ENCODE measurements at regions not wholly inside any gene's neighbourhood (a gene's known extent, or its start where the extent isn't known, plus 50 kb on each side); places are given as distances from the start of the nearest gene placed in this dataset.
"Not testable (repeated sequence)": the region's sequence is repeated elsewhere in the genome, so short reads cannot be mapped to it uniquely, and the experiment has no call there.

DNA sequence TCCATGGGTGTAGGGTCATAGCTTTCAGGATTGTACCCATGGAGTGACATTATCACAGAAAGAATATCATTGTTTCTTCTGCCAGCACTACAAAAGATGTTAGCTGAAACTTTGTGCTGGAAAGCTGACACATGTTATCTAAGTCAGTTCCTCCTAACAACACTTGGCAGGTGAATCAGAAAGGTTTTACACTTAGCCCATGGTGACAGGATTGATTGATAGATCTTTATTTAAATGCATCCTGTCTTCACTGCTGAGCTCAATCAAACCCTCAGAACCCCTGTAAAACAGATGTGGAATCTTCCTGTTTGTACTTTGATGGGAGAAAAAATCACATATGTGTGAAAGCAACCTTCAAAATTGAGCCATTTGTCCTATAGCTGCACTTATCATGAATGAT, 811.5 kb upstream of the ANO3 start:
- no peak for DNase-seq (ENCODE audit: low read depth)

DNA sequence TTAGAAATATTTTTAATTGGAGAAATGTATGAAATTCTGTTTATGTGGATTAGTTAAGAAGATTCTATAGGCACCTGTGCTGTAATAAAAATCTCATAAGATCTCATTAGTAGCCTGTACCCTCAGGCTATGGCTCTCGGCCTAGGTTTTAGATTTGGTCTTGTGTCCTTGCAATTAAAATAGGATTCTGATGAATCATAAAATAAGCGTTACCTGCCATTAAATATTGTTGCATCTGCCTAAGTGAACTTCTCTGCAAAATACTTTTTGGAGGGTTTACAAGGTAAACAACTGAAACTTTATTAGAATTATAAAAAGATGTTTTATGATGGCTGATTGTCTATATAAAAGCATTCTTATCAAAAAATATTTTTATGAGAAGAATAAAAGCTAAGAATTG, 804.1 kb upstream of the ANO3 start:
- DNase-seq (ENCODE audit: low read depth): no peak

DNA sequence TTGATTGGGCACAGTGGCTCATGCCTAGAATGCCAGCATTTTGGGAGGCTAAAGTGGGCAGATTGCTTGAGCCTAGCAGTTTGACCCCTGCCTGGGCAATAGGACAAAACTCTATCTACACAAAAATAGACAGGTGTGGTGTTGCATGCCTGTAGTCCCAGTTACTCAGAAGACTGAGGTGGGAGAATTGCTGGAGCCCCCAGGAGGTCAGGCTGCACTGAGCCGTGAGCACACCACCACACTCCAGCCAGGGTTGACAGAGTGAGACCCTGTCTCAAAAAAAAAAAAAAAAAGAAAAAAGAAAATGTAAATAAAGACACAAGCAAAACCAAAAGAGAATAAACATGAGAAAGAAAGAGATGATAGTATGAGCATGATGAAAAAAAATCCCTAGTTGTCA, 802.4 kb upstream of the ANO3 start:
- DNase-seq (ENCODE audit: low read depth): no peak

DNA sequence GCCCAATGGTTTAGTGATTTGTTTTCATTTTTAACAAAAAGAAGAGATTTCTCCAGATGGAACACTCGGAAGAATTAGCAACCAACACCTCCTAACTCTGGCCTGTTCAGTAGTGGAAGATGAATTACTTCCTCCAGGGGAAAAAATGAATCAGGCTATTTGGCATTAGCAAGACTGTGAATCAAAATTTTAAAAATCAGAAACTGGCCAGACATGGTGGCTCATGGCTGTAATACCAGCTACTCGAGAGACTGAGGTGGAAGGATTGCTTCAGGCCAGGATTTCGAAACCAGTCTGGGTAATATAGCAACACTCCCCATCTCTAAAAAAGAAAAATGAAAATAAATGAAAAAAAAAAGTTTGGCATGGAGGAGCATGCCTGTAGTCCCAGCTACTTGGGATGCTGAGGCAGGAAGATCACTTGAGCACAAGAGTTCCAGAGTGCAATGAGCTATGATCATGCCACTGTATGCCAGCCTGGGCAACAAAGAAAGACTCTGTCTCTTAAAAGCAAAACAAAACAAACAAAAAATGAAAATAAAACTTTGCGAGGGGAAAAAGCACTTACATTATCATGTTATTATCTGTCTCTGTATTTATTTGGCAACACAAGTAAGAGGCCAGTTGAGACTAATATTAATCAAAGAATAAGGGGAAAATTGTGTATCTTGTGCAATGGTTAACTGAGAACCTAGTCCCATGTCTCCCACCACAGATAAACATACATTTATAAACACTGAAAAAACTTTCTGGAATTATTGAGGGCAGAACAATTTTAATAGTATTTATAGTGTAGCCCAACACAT, 796.3 kb upstream of the ANO3 start:
- no peak for DNase-seq (ENCODE audit: low read depth)

DNA sequence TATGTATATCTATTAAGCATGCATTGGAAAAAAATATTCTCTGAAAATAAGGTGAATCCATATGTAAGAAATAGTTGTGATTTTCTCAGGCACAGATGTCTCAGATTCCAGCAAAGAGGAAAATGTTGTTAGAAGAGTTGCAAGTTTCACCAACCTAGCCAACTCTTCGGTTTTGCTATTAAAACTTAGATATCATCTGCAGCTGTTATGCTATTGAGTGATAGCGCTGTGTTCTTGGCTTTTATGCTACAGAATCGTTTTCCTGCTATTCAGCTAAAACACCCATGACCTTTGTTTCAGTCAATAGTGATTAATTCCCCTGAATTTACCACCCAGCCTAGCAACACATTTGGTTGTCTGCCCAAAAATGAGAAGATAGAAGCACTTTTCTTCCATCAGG, 795.6 kb upstream of the ANO3 start:
- DNase-seq (ENCODE audit: low read depth): no peak

DNA sequence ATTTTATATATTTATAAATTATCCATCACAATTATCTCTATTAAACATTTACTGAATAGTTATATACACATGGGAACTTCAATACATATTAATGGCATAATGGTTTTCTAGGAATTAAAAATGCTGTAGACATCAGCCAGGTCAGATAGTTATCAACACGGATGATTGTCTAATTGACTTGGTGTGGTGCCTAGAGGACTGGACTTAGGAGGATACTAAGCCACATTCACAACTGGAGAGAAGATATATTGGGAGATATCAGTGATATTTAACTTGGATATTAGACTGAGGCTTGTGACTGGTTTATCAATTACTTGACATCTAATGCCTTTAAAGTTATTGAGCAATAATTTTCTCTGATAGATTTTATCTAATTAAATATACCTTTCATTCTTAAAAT, 794.5 kb upstream of the ANO3 start:
- DNase-seq (ENCODE audit: low read depth): no peak

DNA sequence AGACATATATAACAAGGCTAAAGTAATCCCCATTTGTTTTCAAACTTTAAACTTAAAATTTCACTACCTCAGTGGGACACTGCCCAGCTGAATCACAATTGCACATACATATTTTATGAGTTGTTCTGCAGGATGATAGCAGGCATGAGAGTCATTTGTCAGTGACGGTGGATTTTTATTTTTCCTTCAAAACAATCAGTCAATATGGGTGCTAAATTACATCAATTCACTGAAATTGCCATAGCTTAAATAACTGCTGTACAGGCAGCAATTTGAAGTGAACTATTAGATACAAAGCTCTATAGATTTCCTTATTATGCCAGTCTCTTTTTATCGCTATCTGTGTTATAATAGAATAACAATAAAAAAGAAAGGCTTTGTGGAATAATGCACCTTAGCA, 784.6 kb upstream of the ANO3 start:
- DNase-seq (ENCODE audit: low read depth): no peak

DNA sequence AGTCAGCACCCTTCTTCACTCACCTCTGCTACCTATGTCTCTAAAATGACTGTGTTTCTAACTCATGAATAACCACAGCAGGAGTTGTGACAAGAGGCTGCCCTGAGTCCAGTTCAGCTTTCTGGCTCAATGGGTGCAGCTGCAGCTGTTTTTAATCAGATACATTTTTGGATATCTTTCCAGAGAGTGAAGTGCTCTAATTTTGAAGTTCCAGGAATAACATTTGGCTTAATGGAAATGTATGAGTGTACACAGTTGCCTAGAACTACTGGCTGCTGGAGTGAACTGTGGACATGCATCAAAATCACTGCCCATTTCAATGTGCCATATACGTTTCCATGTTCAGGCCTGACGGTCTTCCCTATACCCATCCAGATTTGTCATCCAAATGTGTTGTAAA, 769.5 kb upstream of the ANO3 start:
- DNase-seq (ENCODE audit: low read depth): no peak

DNA sequence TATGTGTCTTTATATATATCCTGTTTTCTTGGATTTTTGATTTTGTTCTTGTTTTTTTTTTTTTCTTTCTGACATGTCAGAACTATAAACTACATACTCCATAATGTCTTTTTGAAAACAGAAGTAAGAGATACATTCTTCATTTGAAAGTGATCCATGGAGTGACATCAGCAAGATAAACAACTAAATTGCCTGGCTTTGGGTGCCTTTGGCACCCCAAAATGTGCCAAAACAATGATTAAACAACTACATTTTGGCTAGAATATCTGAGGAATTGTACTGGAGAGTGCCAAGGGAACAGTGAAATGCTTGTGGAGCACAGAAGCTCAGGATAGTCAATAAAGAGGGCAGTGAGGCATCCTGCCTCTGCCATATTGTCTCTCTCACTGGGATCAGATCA, 766.1 kb upstream of the ANO3 start:
- no peak for DNase-seq (ENCODE audit: low read depth)

DNA sequence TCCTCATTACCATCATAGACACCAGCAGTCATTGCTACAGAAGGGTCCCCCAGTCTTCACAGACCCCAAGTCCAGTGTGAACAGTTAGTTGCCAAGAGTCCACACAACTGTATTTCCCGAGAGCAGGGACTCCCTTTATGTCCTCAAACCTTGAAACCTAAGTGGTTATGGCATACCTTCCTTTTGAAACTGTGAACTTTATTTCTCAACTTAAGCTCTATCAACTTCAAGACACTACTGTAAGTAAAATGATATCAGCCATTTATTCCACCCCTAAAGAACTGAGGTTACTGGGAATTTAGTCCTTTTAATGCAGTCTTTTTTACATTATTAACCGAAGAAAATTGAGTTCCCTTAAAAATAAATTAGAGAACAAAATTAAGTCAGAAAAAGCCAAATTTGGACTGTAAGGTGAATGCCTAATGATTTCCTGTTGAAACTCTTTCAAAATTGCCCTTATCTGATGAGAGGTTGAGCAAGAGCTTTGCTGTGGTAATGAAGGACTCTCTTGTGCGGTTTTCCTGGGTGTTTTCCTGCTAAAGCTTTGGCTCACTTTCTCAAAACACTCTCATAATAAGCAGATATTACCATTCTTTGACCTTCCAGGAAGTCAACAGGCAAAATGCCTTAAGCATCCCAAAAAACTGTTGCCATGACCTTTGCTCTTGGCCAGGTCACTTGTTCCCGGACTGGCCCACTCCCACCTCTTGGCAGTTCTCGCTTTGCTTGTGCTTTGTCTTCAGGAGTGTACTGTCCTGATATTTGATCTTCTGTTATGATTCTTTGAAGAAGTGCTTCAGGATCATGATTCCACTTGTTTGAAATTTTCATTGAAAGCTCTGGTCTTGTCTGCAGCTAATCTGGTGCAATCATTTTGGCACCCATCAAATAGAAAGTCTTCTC, 765.4 kb upstream of the ANO3 start:
- peak; percentile 23 for DNase-seq (ENCODE audit: low read depth)

DNA sequence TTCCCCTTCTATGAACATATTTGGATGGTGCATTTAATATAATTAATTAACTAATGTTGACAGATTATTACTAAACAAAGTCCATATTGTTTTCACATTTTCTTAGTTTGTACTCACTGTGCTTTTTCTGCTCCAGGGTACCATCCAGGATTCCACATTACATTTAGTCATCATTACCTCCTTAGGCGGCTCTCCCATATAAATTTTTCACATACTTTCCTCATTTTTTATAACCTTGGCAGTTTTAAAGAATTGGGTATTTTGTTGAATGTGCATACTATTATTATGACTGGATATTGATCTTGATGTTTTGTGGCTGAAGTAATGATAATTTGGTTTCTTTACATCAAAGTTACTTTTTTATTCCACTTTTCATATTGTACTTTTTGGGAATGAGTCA, 755.6 kb upstream of the ANO3 start:
- DNase-seq (ENCODE audit: low read depth): no peak

DNA sequence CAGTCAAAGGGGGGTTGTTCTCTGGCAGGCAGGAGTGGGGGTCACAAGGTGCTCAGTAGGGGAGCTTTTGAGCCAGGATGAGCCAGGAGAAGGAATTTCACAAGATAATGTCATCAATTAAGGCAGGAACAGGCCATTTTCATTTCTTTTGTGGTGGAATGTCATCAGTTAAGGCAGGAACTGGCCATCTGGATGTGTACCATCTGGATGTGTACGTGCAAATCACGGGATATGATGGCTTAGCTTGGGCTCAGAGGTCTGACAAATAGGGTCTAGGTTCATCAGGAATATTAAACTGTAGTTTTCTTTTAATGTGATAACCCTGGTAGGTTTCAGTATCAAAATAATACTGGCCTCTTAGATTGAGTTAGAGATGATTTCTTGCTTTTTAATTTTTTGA, 752.4 kb upstream of the ANO3 start:
- DNase-seq (ENCODE audit: low read depth): not testable (repeated sequence)

DNA sequence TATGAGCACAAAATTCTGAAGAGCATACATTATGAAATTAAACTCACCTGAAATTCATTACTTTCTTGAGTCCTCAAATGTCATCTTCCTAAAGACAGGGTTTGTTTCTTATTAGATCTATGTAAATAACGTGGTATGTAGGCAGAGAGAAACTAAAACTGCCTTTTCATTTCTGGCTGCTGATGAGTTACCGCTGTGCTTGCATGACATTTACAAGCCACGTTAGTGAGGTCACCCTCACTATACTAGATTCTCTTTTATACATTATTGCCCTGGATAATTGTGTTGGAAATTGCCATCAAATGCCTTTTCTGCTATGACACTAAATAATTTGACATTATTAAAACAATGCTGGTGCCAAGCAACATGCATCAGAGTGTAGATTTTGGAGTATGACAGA, 748.3 kb upstream of the ANO3 start:
- DNase-seq (ENCODE audit: low read depth): no peak

DNA sequence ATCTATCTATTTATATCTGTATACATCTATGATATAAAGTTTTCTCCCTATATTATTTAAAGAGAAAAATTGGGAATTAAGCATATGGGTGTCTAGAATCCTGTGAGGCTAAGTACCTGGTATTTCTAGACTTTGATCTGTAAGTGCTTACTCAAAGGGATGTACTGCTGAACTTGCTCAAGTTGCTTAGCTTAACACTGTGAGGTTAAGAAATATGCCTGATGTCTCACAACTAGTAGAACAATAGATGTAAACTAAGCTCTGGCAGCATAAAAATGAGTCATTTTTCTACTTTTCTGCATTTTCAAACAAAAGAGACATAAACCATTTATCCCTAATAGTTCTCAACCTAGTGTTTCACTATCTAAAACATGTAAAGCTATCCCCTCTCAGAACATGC, 744.4 kb upstream of the ANO3 start:
- no peak for DNase-seq (ENCODE audit: low read depth)

DNA sequence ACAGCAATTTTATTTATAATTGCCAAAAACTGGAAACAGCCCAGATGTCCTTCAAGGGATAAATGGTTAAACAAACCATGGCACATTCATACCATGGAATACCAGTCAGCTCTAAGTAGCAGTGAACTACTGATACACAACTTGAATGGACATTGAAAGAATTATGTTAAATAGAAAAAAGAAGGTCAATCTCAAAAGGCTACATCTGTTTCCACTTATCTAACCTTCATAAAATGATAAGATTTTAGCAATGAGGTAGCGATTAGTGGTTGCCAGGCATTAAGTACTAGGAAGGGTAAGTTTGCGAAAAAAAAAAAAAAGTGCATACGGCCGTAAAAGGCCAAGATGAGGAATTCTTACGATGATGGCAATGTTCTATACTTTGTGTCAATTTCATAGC, 738.7 kb upstream of the ANO3 start:
- DNase-seq (ENCODE audit: low read depth): no peak

DNA sequence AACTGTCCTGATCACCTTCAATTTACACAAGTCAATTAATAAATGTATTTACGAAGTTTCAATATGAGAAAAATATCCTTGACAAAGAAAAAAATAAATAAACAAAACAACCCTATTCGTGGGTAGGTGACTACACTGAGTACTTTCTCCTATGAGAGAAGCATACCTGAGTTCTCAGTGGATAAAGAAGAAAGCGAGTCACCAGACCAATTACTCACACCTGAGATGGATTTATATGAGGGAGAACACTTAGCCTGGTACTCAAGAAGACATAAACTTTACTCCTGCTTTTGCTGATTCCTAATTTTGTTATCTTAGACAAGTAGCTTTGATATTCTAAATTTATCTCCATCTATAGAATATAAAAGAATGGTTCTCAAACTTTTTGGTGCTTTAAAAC, 735.2 kb upstream of the ANO3 start:
- no peak for DNase-seq (ENCODE audit: low read depth)

DNA sequence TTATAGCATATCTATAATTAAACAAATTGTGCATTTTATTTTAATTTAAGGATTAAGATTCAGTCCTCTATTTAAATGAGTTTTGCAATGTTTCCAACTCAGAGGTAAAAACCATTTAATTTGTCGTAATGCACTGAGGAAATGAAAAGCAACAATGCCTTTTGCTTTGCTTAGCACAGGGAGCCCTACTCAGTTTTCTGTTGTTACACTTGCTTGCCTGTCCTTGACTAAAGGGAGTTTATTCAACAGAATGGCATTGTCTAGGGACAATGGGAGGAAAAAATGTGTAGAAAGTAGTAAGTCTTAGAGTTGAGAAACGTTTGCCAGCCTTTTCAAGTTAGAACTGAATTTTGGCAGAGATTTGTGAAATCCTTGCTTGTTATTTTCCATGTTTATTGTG, 734.2 kb upstream of the ANO3 start:
- no peak for DNase-seq (ENCODE audit: low read depth)

DNA sequence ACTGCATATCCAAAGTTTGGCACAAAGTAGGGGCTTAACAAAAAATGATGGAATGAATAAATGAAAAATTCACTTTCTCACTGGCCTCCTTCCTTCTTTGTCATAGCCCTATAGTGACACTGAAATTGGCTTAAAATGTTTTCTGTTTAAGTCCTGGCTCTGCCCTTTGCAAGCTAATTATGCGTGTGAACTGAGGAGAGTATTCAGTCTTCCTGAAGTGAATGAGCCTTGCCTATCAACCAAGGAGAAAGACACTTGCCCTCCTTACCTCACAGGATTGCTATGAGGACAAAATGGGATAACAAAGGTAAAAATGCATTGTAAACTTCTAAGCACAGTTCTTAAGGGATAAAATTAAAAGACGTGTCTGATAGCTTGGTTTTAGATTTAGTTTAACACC, 729.8 kb upstream of the ANO3 start:
- DNase-seq (ENCODE audit: low read depth): no peak

DNA sequence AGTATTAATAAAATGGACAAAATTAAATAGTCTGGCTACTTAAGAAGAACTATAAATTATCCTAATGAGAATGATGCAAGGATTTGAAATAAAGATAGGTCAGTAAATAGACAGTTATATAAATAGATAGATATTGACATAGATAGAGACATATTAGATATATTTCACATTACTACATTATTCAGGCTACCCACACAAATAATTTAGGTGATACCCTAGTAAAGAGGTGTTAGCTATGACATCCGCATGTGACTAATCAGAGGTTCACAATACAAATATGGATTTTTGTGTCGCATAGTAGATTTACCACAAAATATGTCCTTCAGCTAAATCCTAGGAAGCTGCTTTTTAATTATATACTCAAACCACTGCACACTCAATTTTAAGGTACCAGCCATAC, 729.0 kb upstream of the ANO3 start:
- no peak for DNase-seq (ENCODE audit: low read depth)

DNA sequence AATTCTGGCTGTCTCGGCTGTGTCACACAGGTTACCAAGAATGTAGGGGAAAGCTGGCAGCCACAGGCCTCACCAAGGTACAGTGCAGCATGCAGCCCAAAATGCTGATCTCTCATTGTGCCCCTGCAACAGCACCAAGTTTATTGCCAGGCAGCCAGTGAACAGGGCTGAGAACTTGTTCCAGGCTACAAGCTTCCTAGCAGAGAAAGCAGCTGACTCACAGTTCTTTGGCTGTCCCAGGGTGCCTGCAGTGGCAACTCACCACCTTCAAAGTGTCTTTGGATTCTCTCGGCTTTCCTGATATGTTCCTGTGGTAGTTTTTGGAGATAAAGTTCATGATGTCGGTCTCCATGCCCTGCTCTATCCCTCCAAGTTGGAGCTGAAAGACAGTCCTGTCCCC, 719.1 kb upstream of the ANO3 start:
- no peak for DNase-seq (ENCODE audit: low read depth)

DNA sequence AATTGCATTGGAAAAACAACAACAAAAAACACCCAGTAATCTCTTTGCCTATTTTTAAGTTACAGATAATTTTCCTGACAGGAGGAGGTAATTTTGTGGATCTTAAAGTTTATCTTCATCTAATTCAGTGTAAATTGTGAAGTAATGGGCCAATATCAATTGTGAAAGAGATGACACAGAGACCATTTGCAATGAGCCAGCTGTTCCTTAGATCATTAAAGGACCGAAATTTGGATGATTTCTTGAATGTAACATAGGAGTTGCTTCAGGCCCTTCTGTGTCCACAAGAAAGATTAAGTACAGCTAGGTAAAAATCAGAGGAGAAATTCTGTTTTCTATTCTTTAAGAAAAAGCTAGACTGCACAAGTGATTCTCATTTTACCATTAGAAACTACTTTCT, 718.5 kb upstream of the ANO3 start:
- no peak for DNase-seq (ENCODE audit: low read depth)

DNA sequence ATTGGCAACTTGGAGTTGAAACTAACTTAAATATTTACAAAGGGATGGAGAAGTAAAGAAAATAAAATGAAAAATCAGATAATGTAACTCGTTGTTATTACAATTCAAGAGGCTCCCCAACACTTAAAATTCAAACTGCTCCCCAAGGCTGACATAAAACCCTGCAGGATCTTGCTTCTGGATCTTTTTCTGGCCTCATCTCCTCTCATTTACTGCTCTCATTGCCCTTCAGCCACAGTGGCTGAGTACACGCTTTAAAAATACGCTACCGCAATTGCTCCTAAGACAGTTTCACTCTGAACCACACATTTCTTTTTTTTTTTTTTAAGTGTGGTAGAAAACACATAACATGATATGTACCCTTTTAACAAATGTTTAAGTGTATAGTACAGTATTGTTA, 718.1 kb upstream of the ANO3 start:
- DNase-seq (ENCODE audit: low read depth): no peak

DNA sequence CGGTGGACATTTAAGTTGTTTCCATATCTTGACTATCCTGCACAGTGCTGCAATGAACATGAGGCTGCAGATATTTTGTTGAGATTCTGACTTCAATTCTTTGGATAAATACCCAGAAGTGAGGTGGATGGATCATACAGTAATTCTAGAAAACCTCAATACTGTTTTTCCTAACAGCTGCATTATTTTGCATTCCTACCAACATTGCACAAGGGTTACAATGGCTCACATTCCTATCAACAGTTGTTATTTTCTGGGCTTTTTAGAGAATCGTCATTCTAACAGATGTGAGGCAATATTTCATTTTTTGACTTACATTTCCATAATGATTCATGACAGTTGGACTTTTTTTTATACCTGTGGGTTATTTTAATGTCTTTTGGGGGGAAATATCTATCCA, 716.9 kb upstream of the ANO3 start:
- no peak for DNase-seq (ENCODE audit: low read depth)

DNA sequence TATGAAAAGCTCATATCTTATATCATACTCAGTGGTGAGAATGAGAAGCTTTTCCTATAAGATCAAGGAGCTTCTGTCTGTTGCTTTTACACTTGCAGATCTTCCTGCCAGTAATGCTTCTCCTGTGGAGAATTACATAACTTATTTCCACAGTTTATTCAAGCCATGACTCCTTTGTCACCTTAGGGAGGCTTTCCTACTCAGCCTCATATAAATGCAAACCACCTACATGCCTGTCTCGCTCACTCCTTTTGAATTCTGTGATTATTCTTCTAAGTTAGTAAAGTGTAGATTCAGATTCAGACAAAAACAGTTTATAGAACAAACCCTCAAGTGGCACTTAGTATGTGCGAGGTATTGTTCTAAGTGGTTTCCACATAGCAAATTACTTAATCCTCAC, 716.1 kb upstream of the ANO3 start:
- no peak for DNase-seq (ENCODE audit: low read depth)

Data from iris pigment epithelial cell (primary cell).